HL-60/S4 (cell line): ENCODE measurements at regions not wholly inside any gene's neighbourhood (a gene's known extent, or its start where the extent isn't known, plus 50 kb on each side); places are given as distances from the start of the nearest gene placed in this dataset.

Source experiments
- in situ Hi-C: fragments of 300-500 bp; cut with MboI; formaldehyde crosslinking; loops from 2 replicates; pipeline ENCODE4 v1.14.3; 2022; ENCODE audit warnings: low sequenced_read_pairs

DNA sequence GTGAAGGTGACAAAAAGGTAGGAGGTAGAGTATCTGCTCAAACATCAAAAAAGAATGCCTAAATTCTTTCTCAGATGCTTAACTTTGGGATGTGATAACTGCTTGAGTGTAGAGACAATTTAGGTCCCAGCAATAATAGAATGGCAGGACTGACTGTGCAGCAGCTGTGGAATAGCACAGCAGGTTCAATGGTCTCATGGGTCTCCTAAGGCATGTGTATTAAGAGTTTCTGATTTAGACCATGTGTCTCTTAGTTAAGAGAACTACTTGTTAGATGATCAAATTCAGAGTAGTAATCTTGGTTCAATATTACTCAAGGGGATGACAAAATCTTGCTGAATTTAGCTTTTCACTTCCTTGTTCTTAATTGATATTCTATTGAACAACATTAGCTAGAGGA is 72.0 kb downstream of the ALX1 start:
- in situ Hi-C loops = no loop called here

DNA sequence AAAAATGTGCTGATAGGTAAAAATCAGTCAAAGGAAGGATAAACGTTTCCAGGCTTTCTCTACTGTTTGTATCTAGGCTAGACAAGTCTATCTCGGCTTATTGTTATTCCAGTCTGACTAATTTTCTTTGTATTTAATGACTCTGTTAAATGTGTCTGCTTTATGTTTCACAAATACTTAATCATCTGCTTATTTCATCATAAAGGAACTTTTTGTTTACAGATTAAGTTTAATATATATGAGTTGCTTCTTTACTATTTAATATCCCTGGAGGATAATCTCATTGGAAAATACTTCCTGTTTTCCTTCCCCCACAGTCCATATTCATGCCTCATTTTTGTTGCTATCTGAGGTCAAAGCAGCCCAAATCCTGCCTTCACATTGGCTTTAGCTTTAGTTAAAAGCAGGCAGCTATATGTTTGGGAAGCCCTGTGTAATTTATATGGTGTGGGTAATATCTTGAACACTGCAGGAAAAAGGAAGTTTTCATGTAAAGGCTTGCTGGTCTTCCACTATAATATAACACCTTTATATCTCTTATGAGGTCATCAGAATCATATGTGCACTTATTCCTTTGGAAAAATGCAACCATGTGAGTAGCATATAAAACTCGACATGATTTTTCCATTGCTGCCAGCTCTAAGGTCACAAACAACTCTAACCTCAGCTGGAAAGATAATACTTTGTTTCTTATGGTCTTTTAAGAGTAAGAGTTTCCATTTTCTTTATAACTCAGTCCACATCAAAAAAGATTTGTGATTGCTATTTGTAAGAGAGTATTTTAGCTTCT is 76.8 kb downstream of the ALX1 start:
- in situ Hi-C loops = no loop called here

DNA sequence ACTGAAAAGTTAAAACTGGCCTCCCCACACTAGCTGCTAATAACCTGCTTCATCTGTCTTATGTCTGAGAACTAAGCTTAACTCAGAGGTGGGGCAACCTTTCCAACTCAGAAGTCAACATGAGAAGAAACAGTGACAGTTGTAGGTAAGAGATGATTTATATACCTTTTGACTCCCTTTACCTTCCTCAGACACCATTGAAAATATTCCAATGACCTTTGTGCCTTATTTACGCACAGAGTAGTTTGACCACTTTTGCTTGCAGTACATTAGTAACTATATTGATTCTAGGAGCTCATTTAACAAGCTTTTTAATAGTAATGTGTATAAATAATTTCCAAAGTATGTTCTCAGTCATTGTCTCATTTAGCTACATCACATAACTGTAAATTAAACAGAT is 77.6 kb downstream of the ALX1 start:
- in situ Hi-C loops = no loop called here

GRCh38 chr12:85358715-85359114 is 78.7 kb downstream of the ALX1 start:
- in situ Hi-C loops = no loop called here

GRCh38 chr12:85363382-85364190 is 83.6 kb downstream of the ALX1 start:
- in situ Hi-C loops = no loop called here

DNA sequence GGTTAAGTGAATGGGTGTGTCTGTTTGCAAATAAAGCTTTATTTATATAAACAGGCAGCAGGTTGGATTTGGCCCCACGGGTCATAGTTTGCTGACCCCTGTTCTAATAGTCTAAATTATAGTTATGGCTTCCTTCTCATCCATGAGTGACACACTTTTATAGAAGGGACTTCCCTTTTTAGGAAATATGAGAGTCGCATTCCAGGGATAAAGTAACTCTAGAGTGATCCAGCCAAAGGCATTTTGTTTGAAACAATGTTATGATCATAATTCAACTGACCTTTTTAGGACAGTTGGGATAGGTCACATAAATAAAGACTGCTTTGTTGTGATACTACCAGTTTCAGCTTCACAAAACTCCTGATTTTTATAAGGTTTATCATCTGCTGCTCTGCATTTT is 87.9 kb downstream of the ALX1 start:
- in situ Hi-C loops = no loop called here

GRCh38 chr12:85369365-85370154 is 89.5 kb downstream of the ALX1 start:
- in situ Hi-C loops = no loop called here

GRCh38 chr12:85373045-85373444 is 93.0 kb downstream of the ALX1 start:
- in situ Hi-C loops = no loop called here

DNA sequence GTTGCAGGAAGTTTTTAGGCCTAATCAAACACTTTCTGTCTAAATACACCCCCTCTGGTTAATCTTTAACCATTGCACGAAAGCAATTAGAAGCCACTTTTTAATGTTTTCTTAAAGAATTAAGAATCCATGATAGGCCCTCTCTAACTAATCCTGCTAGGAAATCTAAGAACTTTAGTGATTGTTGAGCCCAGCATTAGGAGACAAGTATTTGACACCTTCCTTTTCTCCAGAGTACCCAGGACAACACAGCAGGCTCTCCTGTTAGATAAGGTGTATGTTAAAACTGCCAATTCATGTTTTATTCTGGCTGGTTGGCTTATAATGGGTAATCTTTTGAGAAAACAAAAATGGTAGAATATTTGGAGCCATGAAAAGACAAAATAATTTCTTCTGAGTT is 95.0 kb downstream of the ALX1 start:
- in situ Hi-C loops = no loop called here

GRCh38 chr12:85385406-85385805 is 105.4 kb downstream of the ALX1 start:
- in situ Hi-C loops = no loop called here

- in situ Hi-C loops = no loop called here
Measured at GRCh38 chr12:85390266-85390665, 110.2 kb downstream of the ALX1 start.

- in situ Hi-C loops = no loop called here
Measured at GRCh38 chr12:85392508-85392907, 112.5 kb downstream of the ALX1 start.

GRCh38 chr12:85393606-85394005 is 113.6 kb downstream of the ALX1 start:
- in situ Hi-C loops = no loop called here

GRCh38 chr12:85394065-85394464 is 114.0 kb downstream of the ALX1 start:
- in situ Hi-C loops = no loop called here

- in situ Hi-C loops = no loop called here
Measured at GRCh38 chr12:85394809-85395208, 114.8 kb downstream of the ALX1 start.

DNA sequence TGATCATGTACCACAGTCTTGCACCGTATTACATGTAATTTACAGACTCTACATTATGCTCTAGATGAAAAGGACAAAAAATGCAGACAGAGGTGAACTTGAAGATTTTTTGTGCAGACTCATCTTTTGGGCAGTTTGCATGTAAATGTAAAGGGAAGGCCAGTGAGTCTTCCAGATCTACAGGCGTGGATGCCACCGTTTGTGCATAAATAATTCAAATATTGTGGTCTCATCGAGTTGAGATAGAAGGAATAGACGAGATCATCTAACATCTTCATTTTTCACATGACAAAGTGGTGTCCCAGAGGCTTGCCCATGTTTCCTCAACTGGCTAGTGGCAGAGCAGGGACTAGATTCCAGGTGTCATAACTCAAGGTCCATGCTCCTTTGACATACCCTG is 125.2 kb downstream of the ALX1 start:
- in situ Hi-C loops = no loop called here

DNA sequence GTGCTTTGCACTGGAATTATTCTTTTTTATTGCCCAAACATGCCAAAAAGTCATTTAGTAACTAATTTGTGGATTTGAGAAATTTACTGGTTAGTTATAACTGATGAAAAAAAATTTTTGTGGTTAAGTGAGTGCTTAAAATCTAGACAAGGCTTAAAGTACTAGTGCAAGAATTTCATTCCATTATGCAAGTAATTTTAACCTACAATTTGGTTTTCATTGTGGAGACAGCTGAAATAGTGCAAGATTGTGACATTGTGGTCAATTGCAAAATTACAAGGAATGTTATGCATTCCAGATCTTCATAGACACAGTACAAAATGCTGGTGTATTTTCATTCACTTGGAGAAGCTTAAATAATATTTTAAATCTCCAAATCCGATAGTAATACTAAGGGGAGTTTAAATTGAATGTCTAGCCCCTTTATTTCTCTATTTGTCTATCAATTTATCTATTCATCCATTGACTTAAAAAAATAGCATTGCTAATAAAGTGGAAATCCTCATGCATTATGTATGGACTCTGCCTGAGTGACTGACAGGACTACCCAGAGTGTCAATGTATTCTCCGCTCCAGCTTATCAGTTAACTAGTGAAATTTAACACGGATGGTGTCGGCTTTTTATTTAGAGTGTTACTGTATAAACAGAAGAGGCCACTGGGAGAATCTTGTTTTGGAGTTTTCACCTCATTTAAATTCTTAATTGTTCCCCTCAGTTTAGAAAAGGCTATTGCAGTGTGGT is 125.9 kb downstream of the ALX1 start:
- in situ Hi-C loops = no loop called here

GRCh38 chr12:85413266-85413665 is 133.2 kb downstream of the ALX1 start:
- in situ Hi-C loops = no loop called here

DNA sequence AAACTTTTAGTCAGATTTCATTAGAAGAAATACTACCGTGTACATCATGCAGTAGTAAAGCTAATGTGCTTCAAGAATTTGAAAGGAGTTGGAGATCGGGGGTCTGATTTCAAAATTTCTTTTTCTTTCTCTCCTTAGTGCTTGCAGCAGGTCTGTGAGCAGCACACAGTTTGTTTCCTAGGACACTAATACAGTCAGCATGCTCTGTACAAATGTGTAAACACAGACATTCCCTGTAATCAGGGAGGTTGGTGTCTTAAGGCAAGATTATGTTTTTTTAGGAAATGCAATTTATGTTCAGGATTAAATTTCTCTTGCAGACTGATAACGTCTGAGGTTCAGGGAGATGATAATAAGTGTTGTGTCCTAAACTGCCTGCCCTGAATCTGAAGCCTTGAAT is 142.7 kb downstream of the ALX1 start:
- in situ Hi-C loops = no loop called here

DNA sequence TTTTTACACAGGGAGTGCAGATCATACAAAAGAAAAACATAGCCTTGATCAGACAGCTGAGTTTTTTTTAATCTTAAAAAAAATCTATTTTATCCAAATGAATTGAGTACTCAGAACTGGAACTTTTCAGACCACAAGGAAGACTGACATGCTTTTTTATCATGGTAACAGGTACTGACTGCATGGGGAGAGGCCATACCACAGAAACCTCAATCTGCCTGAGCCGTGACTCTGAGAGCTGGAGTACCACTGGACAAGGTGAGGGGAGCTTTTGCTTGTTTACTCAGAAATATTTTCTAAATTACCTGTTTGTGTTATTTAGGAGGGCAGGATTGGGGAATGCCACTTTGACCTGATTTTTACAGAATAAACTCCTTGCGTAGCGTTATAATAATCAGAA is 143.9 kb downstream of the ALX1 start:
- in situ Hi-C loops = no loop called here
